ENCODE measurements at regions not wholly inside any gene's neighbourhood (a gene's known extent, or its start where the extent isn't known, plus 50 kb on each side); places are given as distances from the start of the nearest gene placed in this dataset.

DNA sequence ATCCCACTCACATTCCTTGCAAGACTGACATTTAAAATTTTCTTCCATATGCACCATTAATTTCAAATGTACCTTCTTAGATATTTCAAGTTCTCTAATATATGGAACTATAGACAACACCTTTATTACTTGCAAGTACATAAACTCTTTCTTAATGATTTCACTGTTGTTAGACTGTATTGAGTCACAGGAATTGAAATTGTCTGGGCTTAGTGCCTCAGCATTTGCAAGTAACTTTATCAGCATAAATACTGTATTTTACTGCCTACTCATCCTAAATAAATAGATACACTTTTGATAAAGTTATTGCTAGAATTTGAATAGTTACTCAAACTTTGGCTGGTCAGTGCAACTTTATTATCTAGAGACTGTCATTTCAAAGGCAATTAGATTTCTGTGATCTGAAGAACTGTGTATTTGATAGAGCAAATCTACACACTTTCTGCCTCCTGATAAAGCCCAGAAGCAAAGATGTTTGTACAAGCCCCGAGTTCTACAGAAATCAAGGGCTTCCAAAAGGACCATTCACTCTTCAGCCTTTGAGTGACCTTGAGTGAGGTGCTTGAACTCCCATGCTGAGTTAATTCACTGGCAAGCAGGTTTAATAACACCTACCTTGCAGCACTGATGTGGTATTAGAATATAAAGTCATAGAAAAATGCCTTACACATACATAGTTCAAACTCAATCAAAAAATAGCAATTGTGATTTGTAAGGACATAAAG lies 91.6 kb downstream of the COX7C start:
- TF ChIP-seq EZH2phosphoT487 (IDR thresholded peaks at IDR 0.05; ENCODE audit: unreplicated experiment): no peak
- TF ChIP-seq, protein P1, sequence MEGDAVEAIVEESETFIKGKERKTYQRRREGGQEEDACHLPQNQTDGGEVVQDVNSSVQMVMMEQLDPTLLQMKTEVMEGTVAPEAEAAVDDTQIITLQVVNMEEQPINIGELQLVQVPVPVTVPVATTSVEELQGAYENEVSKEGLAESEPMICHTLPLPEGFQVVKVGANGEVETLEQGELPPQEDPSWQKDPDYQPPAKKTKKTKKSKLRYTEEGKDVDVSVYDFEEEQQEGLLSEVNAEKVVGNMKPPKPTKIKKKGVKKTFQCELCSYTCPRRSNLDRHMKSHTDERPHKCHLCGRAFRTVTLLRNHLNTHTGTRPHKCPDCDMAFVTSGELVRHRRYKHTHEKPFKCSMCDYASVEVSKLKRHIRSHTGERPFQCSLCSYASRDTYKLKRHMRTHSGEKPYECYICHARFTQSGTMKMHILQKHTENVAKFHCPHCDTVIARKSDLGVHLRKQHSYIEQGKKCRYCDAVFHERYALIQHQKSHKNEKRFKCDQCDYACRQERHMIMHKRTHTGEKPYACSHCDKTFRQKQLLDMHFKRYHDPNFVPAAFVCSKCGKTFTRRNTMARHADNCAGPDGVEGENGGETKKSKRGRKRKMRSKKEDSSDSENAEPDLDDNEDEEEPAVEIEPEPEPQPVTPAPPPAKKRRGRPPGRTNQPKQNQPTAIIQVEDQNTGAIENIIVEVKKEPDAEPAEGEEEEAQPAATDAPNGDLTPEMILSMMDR (conservative IDR thresholded peaks at IDR 0.05; ENCODE audit: low read depth in 2 of 2): no peak
- no peak for TF ChIP-seq EZH2 (IDR thresholded peaks at IDR 0.05; ENCODE audit: low read depth, unreplicated experiment)
- no peak for TF ChIP-seq POLR2AphosphoS5 (IDR thresholded peaks at IDR 0.05; ENCODE audit: low read depth)
- TF ChIP-seq REST (IDR thresholded peaks at IDR 0.05; ENCODE audit: unreplicated experiment): no peak
- no peak for TF ChIP-seq ETS1 (IDR thresholded peaks at IDR 0.05)
- TF ChIP-seq JUNB (IDR thresholded peaks at IDR 0.05; ENCODE audit: unreplicated experiment): no peak
- no peak for TF ChIP-seq STAT1 (IDR thresholded peaks at IDR 0.05; ENCODE audit: unreplicated experiment)
- no peak for TF ChIP-seq ZNF114 (CRISPR knock-in tag; IDR thresholded peaks at IDR 0.05)
- no peak for TF ChIP-seq CREB1 (CRISPR knock-in tag; IDR thresholded peaks at IDR 0.05; ENCODE audit: low read depth)

Measured in GM23338 (cell line).